Skeletal muscle tissue (tissue), 3 donors: ENCODE measurements at regions not wholly inside any gene's neighbourhood (a gene's known extent, or its start where the extent isn't known, plus 50 kb on each side); places are given as distances from the start of the nearest gene placed in this dataset.

ENCODE experiments used
- H3K27ac ChIP-seq: one replicate; pipeline ENCODE4 v1.7.0; 2013; ENCODE audit warnings: mild to moderate bottlenecking, low read depth, low read length, inconsistent platforms
- H3K27me3 ChIP-seq, 3 donors: one replicate each; pipeline ENCODE4 v1.7.0; 2013; ENCODE audit warnings: low read length in 3 of 3; ENCODE audit not compliant: control insufficient read depth in 3 of 3, insufficient read depth in 3 of 3
- H3K36me3 ChIP-seq, 3 donors: one replicate each; pipeline ENCODE4 v1.7.0; 2013; ENCODE audit warnings: low read length in 3 of 3; ENCODE audit not compliant: control insufficient read depth in 3 of 3, insufficient read depth in 3 of 3
- H3K4me1 ChIP-seq, 3 donors: one replicate each; pipeline ENCODE4 v1.7.0; 2013; ENCODE audit warnings: low read length in 3 of 3, mild to moderate bottlenecking in 3 of 3; ENCODE audit not compliant: control insufficient read depth in 3 of 3, insufficient read depth in 3 of 3
- H3K4me3 ChIP-seq, 3 donors: one replicate each; pipeline ENCODE4 v1.7.0; 2013; ENCODE audit warnings: low read length in 3 of 3
- H3K9ac ChIP-seq, 3 donors: one replicate each; pipeline ENCODE4 v1.7.0; 2013; ENCODE audit warnings: low read length in 3 of 3, mild to moderate bottlenecking in 3 of 3, moderate library complexity in 2 of 3, low read depth in 1 of 3
- H3K9me3 ChIP-seq, 3 donors: one replicate each; pipeline ENCODE4 v1.7.0; 2013; ENCODE audit warnings: low read length in 3 of 3; ENCODE audit not compliant: control insufficient read depth in 3 of 3
- donor health status: Osteomylitis.

DNA sequence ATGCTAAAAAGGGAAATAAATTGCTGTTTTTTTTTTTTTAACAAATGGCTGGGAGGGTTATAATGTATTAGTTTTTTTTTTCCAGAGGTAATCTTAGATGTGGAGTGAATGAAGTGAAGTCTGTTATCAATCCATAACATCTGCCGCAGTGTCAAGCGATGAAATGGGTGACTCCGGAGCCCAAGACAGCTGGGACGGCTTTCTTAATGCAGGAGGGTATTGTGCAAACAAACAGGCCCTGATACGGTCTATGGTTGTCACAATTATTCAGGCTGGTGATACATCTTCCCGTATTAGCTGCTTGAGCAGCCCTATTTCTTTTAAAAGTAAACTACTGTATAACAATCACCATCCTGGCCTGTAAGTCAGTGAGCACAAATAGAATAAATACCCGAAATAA lies 1231.2 kb downstream of the GATA3 start:
- Histone ChIP-seq H3K9ac (no peak overlapping the region), H3K9me3 (no peaks in the 10 kb centered on the region), H3K27me3 (peaks cover 0 to 2% (median 0%) of the 10 kb centered on the region in 3 donors), H3K36me3 (no peaks in the 10 kb centered on the region), H3K4me3 (no peak overlapping the region), H3K27ac (no peak overlapping the region), H3K4me1 (no peaks in the 10 kb centered on the region)

DNA sequence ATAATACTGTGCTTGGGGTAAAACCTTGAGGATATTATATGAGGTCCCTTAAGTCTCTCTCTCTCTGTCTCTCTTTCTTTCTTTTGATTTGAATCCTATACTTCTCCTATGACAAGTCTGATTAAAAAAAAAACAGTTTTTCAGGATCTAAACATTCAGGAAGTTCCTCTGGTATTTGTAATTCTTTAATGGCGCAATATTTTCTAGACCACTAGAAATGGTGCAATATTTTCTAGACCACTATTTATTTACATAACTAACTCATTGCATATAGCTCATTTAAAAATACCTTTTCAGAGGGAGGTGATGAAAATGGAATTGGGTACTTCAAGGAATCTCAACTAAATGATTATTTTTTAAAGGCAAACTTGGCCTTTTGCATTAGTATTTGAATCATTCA lies 1235.3 kb downstream of the GATA3 start:
- H3K9ac ChIP-seq: no peak overlapping the region
- H3K9me3 ChIP-seq: no peaks in the 10 kb centered on the region
- no peaks in the 10 kb centered on the region for H3K4me1 ChIP-seq
- H3K4me3 ChIP-seq: no peak overlapping the region
- H3K36me3 ChIP-seq: no peaks in the 10 kb centered on the region
- H3K27me3 ChIP-seq: peaks cover 0 to 2% (median 0%) of the 10 kb centered on the region in 3 donors
- H3K27ac ChIP-seq: no peak overlapping the region

DNA sequence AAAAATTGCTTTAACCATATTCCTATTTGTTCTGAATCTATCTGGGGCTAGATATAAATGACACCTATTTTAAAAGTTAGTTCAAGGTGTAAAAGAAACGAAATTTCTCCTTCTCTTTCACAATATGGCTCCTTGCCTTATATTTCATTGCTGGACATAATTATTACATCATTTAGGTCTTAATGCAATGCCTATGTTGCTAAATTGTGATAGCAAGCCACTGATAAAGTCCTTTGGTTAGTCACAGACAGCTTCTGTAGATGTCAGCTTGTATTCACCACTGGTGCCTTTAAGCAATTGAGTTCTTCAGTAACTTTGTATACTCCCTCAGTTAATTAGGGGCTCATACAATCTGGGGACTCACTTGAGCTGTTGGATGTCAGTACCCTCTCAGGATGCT lies 1236.6 kb downstream of the GATA3 start:
- H3K36me3 ChIP-seq: no peaks in the 10 kb centered on the region

DNA sequence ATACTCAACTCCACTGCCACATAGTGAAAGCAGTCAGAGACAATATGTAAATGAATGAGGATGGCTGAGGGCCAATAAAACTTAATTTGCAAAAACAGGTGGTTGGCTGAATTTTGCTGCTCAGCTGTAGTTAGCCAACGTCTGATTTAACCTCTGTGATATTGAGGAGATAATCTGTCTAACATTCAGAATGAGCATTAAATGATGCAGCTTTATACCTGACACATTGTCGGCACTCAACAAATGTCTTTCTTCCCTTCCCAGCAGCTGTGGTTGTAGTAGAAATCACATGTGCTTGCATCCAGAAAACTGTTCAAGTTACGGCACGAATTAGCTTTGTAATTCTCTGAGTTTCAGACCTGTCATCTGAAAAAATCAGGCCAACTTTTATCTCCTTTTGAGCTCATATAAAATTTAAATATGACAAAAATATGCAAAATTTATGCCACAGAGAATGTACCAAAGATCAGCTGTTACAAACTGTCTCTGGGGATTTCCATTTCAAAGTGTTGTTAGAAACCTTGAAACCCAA lies 1239.7 kb downstream of the GATA3 start:
- Histone ChIP-seq H3K27me3 (no peaks in the 10 kb centered on the region), H3K36me3 (no peaks in the 10 kb centered on the region), H3K9me3 (no peaks in the 10 kb centered on the region), H3K9ac (no peak overlapping the region), H3K27ac (no peak overlapping the region), H3K4me1 (no peaks in the 10 kb centered on the region), H3K4me3 (no peak overlapping the region)

More for the DNA sequence above, 1236.6 kb downstream of the GATA3 start:
- Histone ChIP-seq H3K27ac (no peak overlapping the region), H3K9me3 (no peaks in the 10 kb centered on the region), H3K4me3 (no peak overlapping the region), H3K4me1 (no peaks in the 10 kb centered on the region), H3K9ac (no peak overlapping the region), H3K27me3 (peaks cover 0 to 2% (median 0%) of the 10 kb centered on the region in 3 donors)

DNA sequence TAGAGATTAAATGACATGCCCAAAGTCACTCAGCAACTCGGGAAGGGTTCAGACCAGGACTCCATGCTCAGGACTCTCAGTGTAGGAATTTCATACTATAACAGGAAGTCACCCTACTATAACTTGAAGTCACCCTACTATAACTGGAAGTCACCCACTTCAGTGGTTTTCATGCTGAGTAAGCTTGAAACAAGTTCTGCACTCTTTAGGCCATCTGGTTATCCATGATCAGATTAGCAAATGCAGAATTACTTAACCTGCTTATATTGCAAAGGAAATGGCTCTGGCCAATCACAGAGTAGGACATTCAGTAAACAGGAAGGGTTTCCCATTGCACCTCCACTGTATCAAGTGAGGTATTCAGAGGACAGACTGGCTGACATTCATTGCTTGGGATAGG lies 1240.4 kb downstream of the GATA3 start:
- Histone ChIP-seq H3K4me3 (no peak overlapping the region), H3K36me3 (no peaks in the 10 kb centered on the region), H3K9ac (no peak overlapping the region), H3K4me1 (no peaks in the 10 kb centered on the region), H3K9me3 (no peaks in the 10 kb centered on the region), H3K27ac (no peak overlapping the region), H3K27me3 (no peaks in the 10 kb centered on the region)

DNA sequence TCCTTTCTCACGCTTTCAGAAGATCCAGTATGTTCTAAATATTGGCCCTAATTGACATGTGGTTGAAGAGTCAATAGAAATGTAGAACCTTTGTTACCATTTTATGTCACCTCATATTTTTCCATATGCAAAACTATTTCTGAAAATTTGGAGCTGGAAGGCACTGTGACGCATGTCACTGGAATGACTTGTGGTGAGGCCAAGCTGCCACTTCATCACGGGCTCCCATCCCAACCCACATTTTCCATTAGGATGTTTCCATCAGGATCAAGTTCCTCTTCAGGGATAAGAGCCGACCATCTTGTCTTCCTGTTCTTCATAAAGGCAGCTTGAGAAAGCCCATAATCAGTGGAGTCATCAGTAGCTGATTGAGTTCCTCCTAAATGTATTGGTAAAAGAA lies 1241.7 kb downstream of the GATA3 start:
- no peaks in the 10 kb centered on the region for H3K27me3 ChIP-seq
- H3K4me3 ChIP-seq: no peak overlapping the region
- H3K9me3 ChIP-seq: no peaks in the 10 kb centered on the region
- no peak overlapping the region for H3K27ac ChIP-seq
- H3K36me3 ChIP-seq: no peaks in the 10 kb centered on the region
- no peak overlapping the region for H3K9ac ChIP-seq
- H3K4me1 ChIP-seq: no peaks in the 10 kb centered on the region

DNA sequence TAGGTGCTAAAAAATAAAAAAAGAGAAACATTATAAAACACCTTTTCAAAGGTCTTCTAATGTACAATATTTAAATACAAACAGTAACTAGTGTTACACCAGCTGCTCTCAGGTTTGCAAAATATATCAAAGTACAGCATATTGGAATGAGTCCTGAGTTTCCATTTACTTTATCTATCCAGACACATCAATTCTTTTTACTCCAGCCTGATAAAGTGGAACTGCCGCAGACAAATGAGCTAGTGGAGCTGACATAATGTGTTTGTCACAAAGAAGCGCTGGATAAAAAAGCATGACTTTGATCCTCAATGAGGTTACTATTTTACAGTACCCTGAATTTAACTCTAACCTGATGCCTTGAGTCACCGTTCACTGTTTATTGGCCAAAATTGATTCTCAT lies 1243.1 kb downstream of the GATA3 start:
- no peak overlapping the region for H3K4me3 ChIP-seq
- no peak overlapping the region for H3K9ac ChIP-seq

DNA sequence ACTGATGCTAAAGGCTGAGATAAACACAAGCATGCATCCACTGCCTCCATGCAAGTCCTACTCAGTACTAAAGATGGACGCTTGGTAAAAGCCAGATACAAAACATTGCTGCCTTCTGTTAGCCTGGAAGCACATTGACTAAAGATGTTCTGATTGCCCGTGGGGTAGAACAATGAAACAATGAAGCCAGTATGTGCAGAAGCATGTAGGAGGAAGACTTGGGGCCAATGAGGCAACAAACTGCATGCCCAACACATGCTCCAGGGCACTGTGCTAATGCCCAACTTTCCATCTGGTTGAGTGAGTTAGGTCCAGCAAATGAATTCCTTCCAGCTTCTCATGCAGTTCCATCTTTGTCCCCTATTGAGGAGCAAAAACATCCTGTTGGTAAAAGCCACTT lies 1245.5 kb downstream of the GATA3 start:
- H3K27ac ChIP-seq: no peak overlapping the region
- no peak overlapping the region for H3K4me3 ChIP-seq
- no peak overlapping the region for H3K9ac ChIP-seq
- no peaks in the 10 kb centered on the region for H3K9me3 ChIP-seq
- no peaks in the 10 kb centered on the region for H3K36me3 ChIP-seq
- H3K27me3 ChIP-seq: no peaks in the 10 kb centered on the region
- H3K4me1 ChIP-seq: no peaks in the 10 kb centered on the region

More for the DNA sequence above, 1243.1 kb downstream of the GATA3 start:
- Histone ChIP-seq H3K27ac (no peak overlapping the region), H3K27me3 (no peaks in the 10 kb centered on the region), H3K36me3 (no peaks in the 10 kb centered on the region), H3K9me3 (no peaks in the 10 kb centered on the region), H3K4me1 (no peaks in the 10 kb centered on the region)

DNA sequence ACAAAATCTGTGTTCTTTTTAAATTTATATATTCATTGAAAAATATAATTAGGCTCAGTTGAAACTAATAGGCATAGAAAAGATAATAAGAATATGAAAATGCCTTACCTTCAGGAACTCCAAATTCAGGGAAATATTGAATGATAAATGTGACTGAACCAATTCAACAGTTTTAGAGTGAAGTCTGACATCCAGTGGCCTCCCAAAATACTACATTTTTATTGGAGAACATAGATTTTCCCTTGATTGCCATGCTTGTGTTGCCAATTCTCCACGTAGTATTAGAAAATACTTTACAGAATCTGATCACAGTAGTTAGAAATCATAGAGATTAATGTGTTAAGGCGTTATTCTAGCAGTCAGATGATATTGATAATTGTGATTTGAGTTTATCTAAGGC lies 1246.7 kb downstream of the GATA3 start:
- no peaks in the 10 kb centered on the region for H3K27me3 ChIP-seq
- H3K36me3 ChIP-seq: no peaks in the 10 kb centered on the region
- H3K9me3 ChIP-seq: no peaks in the 10 kb centered on the region
- no peak overlapping the region for H3K9ac ChIP-seq
- no peak overlapping the region for H3K27ac ChIP-seq
- H3K4me1 ChIP-seq: no peaks in the 10 kb centered on the region
- no peak overlapping the region for H3K4me3 ChIP-seq

DNA sequence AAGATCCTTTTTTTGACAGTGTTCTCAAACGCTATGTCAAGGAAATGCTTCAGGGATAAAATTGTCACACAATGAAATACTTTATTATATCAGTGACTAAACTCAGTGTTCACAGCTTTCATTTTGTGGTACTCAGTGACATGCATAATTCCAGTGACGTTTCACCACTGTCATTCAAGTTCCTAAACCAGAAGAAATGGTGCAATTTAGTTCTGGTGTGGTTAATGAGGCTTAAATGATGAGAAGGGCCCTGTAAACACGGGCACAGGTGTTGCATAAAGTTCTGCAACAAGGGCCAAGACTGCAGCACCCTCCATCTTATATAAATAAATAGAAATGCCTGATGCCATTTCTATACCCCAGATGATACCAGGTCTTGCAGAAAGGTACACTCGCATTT lies 1247.1 kb downstream of the GATA3 start:
- no peak overlapping the region for H3K27ac ChIP-seq
- H3K9ac ChIP-seq: no peak overlapping the region
- H3K36me3 ChIP-seq: no peaks in the 10 kb centered on the region
- no peak overlapping the region for H3K4me3 ChIP-seq
- H3K9me3 ChIP-seq: no peaks in the 10 kb centered on the region
- no peaks in the 10 kb centered on the region for H3K4me1 ChIP-seq
- no peaks in the 10 kb centered on the region for H3K27me3 ChIP-seq
